ENCODE measurements at regions not wholly inside any gene's neighbourhood (a gene's known extent, or its start where the extent isn't known, plus 50 kb on each side); places are given as distances from the start of the nearest gene placed in this dataset.

DNA sequence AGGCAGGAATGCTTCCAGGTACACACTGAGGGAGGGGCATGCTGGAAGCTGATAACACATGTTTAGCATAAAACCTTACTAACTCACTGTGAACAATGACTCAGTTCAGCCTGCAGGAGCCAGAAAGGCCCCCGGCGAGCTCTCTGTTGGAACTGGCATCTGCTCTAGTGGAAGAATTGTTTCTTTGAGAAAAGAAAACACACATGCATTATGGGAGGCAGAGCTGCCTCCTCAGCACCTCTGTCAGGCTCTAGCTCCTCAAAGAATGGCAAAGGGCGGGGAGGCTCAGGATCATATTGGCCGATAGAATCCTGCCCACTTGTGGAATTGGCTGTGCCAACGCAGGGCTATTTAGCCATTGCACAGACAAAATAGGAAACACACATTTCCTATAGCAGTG is 338.3 kb downstream of the CXCL12 start:
- no peak for DNase-seq (ENCODE audit: extremely low spot score, insufficient read length, low read depth)
- FAIRE-seq, result no peak

DNA sequence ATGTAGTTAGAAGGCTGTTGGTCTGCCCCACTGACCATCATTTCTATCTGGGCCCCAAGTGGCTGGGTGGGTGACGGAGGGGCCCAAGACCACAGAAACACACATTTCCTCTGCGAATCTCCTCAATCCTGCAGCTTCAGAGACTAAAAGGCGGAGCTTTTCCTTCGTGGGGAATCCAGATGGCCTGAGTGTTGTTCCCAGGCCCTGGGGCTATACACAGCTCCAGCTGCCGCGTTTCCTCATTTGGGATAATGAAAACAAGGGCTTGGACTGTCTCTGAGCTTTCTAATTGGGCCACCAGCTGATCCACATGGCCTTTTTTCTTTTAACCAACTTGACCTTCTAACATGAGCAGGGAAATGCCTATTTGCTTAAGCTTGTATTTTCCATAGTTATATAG is 339.9 kb downstream of the CXCL12 start:
- FAIRE-seq (no peak), DNase-seq (ENCODE audit: extremely low spot score, insufficient read length, low read depth) (no peak)

GRCh38 chr10:44044549-44044948 is 340.3 kb downstream of the CXCL12 start:
- DNase-seq (ENCODE audit: extremely low spot score, insufficient read length, low read depth), result no peak
- FAIRE-seq, result no peak

- FAIRE-seq (no peak), DNase-seq (ENCODE audit: extremely low spot score, insufficient read length, low read depth) (no peak)
These were observed 341.1 kb downstream of the CXCL12 start for GRCh38 chr10:44043646-44044375.

- no peak for FAIRE-seq
- DNase-seq (ENCODE audit: extremely low spot score, insufficient read length, low read depth), result no peak
These were observed 341.8 kb downstream of the CXCL12 start for GRCh38 chr10:44042926-44043602.

- FAIRE-seq (no peak), DNase-seq (ENCODE audit: extremely low spot score, insufficient read length, low read depth) (no peak)
These were observed 342.7 kb downstream of the CXCL12 start for GRCh38 chr10:44042075-44042770.

DNA sequence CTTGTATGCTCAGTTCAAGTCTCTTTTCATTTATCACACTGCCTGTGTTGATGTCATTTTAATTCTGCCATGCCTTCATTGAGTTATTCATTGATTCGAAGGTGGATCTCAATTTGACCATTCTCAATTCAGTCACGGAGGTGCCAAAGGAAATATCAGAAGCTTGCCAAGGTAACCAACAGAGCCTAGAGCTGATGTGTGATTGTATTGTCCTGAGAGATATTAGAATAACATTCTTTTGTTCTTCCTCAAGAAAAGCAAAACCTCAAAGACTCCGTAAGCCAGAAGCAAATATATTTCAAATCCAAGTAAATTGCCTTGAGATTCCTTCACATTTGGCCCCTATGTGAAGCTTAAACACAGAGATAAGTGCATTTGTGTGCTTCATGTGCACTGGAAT is 345.3 kb downstream of the CXCL12 start:
- FAIRE-seq, result no peak
- DNase-seq (ENCODE audit: extremely low spot score, insufficient read length, low read depth), result no peak

DNA sequence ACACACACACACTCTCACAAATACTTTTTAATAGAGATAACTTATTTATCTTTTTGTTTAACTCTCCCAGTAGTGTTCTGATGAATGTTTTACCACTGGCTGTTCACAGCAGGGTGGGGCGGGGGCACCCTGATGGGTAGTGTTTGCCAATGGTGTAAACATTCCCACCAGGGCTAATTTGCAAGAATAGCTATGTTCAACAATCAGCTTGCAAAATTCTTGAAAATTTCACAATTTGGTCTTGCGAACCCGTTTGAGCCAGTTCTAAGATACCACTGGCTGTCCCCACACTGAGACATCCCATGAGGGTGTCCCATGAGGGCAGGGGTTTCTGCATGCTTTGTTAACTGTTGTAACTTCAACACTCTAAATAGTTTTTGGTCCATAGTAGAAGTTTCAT is 348.5 kb downstream of the CXCL12 start:
- FAIRE-seq, result no peak
- no peak for DNase-seq (ENCODE audit: extremely low spot score, insufficient read length, low read depth)

DNA sequence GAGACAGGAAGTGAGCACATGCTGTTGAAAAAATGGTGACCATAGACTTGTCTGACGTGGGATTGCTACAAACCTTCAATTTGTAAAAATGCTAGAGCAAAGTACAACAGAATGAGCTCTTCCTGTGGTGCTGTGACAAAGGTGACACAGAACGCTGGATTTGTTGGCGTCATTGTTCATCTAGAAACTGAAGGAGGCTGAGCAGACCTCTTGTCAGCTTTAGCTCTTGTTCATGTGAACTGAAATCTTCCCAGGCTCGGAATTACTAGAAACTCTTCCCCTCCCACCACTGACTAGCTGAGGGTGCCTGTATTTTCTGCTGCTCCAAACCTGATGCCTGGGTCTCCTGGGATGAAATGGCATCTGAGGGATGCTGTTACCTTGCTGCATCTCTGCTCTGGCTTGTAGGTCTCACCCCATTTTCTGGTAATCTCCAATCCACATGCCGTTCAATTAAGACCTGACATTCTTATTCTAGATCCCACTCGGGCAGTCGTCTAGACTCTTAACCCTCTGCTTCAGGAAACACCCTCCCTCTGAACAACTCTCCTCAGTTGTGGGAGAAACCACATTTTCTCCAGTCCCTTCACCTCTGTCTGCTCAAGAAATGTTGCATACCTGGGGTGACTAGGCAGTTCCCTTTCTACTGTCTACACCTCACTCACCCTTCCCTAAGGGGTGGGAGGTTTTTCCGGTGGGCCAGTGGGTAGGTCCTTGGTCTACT is 349.3 kb downstream of the CXCL12 start:
- DNase-seq (ENCODE audit: extremely low spot score, insufficient read length, low read depth), result no peak
- no peak for FAIRE-seq

DNA sequence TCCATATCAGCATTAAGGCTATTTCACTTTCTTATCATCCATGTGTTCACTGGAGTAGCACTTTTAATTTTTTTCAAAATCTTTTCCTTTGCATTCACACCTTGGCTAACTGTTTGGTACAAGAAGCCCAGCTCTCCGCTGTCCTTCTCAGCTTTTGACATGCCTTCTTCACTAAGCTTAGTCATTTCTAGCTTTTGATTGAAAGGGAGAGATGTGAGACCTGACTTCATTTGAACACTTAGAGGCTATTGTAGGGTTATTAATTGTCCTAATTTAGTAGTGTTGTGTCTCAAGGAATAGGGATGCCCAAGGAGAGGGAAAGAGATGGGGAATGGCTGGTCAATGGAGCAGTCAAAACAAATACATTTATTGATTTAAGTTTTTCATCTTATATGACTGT is 350.0 kb downstream of the CXCL12 start:
- DNase-seq (ENCODE audit: extremely low spot score, insufficient read length, low read depth) (no peak), FAIRE-seq (no peak)

- FAIRE-seq (no peak), DNase-seq (ENCODE audit: extremely low spot score, insufficient read length, low read depth) (no peak)
These were observed 351.9 kb downstream of the CXCL12 start for GRCh38 chr10:44033008-44033407.

GRCh38 chr10:44032216-44032615 is 352.7 kb downstream of the CXCL12 start:
- DNase-seq (ENCODE audit: extremely low spot score, insufficient read length, low read depth), result no peak
- FAIRE-seq, result no peak

- no peak for DNase-seq (ENCODE audit: extremely low spot score, insufficient read length, low read depth)
- FAIRE-seq, result no peak
These were observed 354.2 kb downstream of the CXCL12 start for GRCh38 chr10:44030738-44031137.

DNA sequence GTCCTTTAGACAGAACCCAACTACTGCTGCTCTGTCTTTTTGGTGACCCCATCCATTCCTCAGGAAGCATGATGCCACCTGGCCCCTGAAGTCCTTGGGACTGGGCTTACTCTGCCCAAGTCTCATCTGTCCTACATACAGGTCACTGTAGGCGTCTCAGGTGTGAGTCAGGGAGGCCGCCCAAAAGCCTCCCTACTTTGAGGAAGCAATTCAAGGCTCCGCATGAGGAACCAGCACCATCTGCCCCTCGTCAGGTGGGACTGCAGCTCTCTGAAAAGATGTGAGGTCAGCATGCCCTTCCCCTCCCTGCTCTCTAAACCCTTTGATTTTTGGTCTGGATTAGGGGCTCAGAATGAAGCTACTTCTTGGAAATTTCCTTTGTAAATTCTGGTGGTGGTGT is 354.8 kb downstream of the CXCL12 start:
- FAIRE-seq, result peak; percentile 12
- peak; percentile 14 for DNase-seq (ENCODE audit: extremely low spot score, insufficient read length, low read depth)

DNA sequence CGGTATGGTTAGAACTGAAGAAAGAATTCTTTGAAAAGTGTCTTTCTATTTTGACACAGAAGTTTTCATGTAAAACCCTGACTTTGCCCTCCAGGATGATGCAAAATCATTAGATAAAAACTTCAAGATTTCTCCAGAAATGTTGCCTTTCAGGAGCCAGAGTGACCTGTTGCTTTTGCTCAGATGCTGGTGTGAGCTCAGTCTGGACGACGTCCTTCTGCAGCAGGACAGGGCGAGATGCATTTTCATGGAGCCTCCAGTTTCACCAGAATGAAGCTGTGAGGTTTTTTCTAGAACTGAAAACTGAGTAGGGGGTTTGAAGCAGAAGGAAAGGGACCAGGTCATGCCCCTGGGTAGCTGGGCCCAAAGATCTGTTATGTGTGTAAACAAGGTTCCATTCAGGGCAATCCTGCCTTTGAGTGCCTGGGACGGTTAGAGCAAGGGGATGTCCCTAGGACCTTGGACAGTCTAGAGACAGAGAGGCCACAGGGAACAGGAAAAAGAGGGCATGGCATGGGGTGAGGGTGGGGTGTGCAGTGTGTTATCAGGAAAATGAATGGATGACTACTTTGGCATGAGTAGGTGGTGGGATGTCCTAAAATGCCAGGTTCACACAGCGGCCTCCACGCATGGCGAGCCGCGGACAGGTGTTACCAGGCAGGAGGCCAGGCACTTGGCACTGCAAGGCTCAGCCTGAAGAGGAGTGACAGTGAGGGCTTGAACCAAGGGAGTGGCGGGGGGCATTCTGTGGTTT is 356.3 kb downstream of the CXCL12 start:
- DNase-seq (ENCODE audit: extremely low spot score, insufficient read length, low read depth) (no peak), FAIRE-seq (no peak)

- DNase-seq (ENCODE audit: extremely low spot score, insufficient read length, low read depth), result no peak
These were observed 360.4 kb downstream of the CXCL12 start for GRCh38 chr10:44024356-44025116.

DNA sequence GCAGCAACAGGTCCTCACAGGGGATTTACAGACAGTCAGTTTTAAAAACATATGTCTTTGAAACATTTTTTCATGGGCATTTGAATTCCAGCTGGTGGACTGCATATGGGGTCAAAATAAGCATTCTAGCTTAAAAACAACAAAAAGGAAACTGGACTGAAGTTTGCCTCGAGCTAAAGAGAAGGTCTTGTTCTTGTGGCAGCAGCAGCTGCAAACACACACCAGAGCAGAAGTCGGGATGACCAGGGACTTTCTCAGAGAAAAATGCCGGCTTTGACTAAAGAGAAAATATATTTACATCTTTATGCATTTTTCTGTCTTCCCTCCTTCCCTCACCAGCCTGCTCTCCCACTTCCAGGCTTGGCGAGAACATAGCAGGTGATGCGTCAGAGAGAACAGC is 361.4 kb downstream of the CXCL12 start:
- DNase-seq (ENCODE audit: extremely low spot score, insufficient read length, low read depth) (no peak), FAIRE-seq (no peak)

More at GRCh38 chr10:44024356-44025116, 360.4 kb downstream of the CXCL12 start:
- FAIRE-seq, result no peak

DNA sequence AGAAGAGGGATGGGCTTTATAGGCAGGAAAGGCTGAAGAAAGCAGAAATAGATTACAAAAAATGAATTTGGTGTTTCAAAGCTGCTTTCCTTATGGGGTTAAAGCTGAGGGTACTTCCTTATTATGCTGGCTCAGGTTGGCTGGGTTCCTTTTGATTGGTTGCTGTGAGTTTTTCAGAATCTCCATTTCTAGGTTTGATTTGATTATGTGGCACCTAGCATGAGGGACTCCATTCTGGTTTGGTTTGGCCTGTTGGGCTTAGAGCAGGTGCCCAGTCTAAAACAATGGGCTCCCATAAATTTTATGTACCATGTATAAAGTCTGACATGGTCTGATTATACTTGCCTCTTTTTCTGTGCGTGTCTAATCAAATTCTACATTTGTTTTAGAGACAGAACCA is 362.7 kb downstream of the CXCL12 start:
- no peak for FAIRE-seq
- no peak for DNase-seq (ENCODE audit: extremely low spot score, insufficient read length, low read depth)
